ENCODE measurements at regions not wholly inside any gene's neighbourhood (a gene's known extent, or its start where the extent isn't known, plus 50 kb on each side); places are given as distances from the start of the nearest gene placed in this dataset.

DNA sequence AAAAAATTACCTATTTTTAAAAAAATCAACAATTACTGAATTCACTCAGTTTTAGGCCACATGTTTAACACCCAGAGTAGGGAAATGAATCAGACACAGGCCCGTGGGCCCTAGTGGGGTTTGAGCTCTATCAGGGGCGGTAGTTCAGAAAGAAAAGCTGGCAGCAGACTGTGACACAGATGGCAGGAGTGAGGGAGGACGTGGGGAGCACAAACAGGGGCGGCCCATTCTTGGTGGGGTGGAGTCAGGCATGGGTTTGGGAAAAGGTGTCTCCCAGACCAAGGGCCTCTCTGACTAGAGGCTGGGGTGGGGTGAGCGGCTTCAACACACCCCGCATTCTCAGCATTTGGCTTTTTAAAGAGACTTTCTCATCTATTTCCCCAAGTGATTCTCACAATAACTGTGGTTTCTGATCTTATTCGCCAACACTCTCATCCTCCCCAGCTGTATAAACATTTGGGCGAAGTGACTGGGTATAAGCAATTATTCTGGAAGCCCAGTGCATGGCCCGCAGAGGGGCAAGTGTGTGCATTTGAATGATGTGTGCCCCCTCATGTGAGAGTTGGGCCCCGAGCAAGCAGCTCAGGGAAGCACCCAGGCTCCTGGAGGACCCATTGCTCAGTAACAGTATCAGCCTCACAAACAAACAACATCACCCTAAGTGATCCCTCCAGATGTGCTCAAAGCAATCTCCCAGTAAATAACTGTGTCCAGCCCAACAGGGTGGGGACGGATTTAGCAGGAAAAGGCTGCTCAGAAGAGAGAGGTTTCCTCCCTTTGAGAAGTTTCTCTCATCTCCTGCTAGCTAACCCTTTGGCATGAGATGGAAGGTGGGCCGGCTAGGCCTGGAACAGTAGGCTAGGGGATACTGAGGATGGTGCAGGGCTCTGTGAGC, 437.6 kb upstream of the ZMIZ1 start (continued):
- TF ChIP-seq, protein P1, sequence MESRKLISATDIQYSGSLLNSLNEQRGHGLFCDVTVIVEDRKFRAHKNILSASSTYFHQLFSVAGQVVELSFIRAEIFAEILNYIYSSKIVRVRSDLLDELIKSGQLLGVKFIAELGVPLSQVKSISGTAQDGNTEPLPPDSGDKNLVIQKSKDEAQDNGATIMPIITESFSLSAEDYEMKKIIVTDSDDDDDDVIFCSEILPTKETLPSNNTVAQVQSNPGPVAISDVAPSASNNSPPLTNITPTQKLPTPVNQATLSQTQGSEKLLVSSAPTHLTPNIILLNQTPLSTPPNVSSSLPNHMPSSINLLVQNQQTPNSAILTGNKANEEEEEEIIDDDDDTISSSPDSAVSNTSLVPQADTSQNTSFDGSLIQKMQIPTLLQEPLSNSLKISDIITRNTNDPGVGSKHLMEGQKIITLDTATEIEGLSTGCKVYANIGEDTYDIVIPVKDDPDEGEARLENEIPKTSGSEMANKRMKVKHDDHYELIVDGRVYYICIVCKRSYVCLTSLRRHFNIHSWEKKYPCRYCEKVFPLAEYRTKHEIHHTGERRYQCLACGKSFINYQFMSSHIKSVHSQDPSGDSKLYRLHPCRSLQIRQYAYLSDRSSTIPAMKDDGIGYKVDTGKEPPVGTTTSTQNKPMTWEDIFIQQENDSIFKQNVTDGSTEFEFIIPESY (IDR thresholded peaks at IDR 0.05; ENCODE audit: extremely low read depth, insufficient replicate concordance, low read length), result no peak
- no peak for TF ChIP-seq POLR2A (IDR thresholded peaks at IDR 0.05; ENCODE audit: borderline replicate concordance, extremely low read depth, insufficient read depth, insufficient read length)
- no peak for TF ChIP-seq SRF (IDR thresholded peaks at IDR 0.05; ENCODE audit: low read depth)
- no peak for TF ChIP-seq ZNF274 (IDR thresholded peaks at IDR 0.05; ENCODE audit: low read depth, low read length)
- TF ChIP-seq TCF7L2 (IDR thresholded peaks at IDR 0.05; ENCODE audit: borderline replicate concordance, extremely low read depth, insufficient read depth, insufficient read length), result no peak

DNA sequence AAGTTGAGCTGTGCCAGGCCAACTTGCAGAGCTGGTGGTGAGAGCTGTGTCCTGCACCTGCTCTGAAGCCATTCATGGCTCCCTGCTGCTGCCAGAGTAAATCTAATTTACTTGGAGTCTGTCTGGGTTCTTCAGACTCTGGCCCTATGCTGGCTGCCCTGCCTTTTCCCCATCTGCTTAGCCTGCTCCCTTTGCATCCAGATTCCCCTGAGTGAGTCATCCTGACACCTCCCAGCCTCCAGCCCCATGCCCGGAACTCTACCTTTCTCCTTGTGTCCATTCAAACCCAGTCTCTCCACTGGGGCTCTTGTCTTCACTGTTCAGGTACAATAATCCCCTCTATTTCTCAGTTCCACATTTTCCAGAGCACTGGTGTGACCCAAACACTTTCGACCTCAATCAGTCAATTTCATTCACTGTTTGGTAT, 434.4 kb upstream of the ZMIZ1 start:
- peak; percentile 77 for ATAC-seq
- TF ChIP-seq, protein P1 (IDR thresholded peaks at IDR 0.05; ENCODE audit: extremely low read depth, insufficient replicate concordance, low read length), result no peak
- TF ChIP-seq YY1 (IDR thresholded peaks at IDR 0.05; ENCODE audit: extremely low read depth, insufficient replicate concordance, low read depth, low read length) (no peak), EZH2 (IDR thresholded peaks at IDR 0.05) (no peak), RAD21 (IDR thresholded peaks at IDR 0.05; ENCODE audit: low read depth) (no peak), FOSL1 (IDR thresholded peaks at IDR 0.05; ENCODE audit: low read depth) (no peak; the same call in 1 of the 2 replicates), SP1 (IDR thresholded peaks at IDR 0.05; ENCODE audit: low read depth) (no peak), CBX3 (IDR thresholded peaks at IDR 0.05; ENCODE audit: low read depth) (no peak), ZFX (IDR thresholded peaks at IDR 0.05) (no peak), ELF1 (IDR thresholded peaks at IDR 0.05; ENCODE audit: borderline replicate concordance, low read depth) (no peak), POLR2A (IDR thresholded peaks at IDR 0.05; ENCODE audit: borderline replicate concordance, extremely low read depth, insufficient read depth, insufficient read length) (no peak), TCF7L2 (IDR thresholded peaks at IDR 0.05; ENCODE audit: borderline replicate concordance, extremely low read depth, insufficient read depth, insufficient read length) (no peak), SRF (IDR thresholded peaks at IDR 0.05; ENCODE audit: low read depth) (no peak), JUND (IDR thresholded peaks at IDR 0.05) (no peak; the same call in 1 of the 2 replicates), EZH2phosphoT487 (IDR thresholded peaks at IDR 0.05; ENCODE audit: borderline replicate concordance) (no peak)
- TF ChIP-seq, protein P2, sequence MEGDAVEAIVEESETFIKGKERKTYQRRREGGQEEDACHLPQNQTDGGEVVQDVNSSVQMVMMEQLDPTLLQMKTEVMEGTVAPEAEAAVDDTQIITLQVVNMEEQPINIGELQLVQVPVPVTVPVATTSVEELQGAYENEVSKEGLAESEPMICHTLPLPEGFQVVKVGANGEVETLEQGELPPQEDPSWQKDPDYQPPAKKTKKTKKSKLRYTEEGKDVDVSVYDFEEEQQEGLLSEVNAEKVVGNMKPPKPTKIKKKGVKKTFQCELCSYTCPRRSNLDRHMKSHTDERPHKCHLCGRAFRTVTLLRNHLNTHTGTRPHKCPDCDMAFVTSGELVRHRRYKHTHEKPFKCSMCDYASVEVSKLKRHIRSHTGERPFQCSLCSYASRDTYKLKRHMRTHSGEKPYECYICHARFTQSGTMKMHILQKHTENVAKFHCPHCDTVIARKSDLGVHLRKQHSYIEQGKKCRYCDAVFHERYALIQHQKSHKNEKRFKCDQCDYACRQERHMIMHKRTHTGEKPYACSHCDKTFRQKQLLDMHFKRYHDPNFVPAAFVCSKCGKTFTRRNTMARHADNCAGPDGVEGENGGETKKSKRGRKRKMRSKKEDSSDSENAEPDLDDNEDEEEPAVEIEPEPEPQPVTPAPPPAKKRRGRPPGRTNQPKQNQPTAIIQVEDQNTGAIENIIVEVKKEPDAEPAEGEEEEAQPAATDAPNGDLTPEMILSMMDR (IDR thresholded peaks at IDR 0.05 in 2 of 3, conservative IDR thresholded peaks at IDR 0.05 in 1 of 3; ENCODE audit: borderline replicate concordance in 1 of 3, insufficient read depth in 1 of 3, low read depth in 2 of 3, low read length in 2 of 3), result no peak

More for the DNA sequence above, 434.4 kb upstream of the ZMIZ1 start:
- CTCF ChIA-PET, result interaction anchor here (1.1 kb wide), 1 partner anchor 23 kb away, joined by 3 read pairs; no protein-coding TSS in a partner anchor
- Histone ChIP-seq H3K27me3 (ENCODE audit: insufficient read depth, low read length) (peaks cover 6% of the 10 kb centered on the region; the same call in 1 of the 2 replicates), H3K9ac (ENCODE audit: low read length) (no peak overlapping the region), H3K27ac (ENCODE audit: low read depth, low read length) (no peak overlapping the region), H3K4me1 (ENCODE audit: control insufficient read depth in 1 of 2, insufficient read depth in 2 of 2, low read length in 2 of 2) (peaks cover 4 to 7% of the 10 kb centered on the region in 2 experiments; a peak in 2 of 4 replicates), H3K36me3 (ENCODE audit: control insufficient read depth in 1 of 2, insufficient read depth in 2 of 2, low read length in 2 of 2) (no peaks in the 10 kb centered on the region), H3K4me3 (replicated peaks in 1 of 2; ENCODE audit: low read depth in 1 of 2, low read length in 2 of 2) (no peak overlapping the region), H3K9me3 (ENCODE audit: control insufficient read depth in 1 of 2, insufficient read depth in 1 of 2, low read depth in 1 of 2, low read length in 2 of 2) (no peaks in the 10 kb centered on the region), H4K20me1 (ENCODE audit: insufficient read depth) (no peaks in the 10 kb centered on the region), H3K79me2 (ENCODE audit: insufficient read depth, low read length) (no peaks in the 10 kb centered on the region), H3K4me2 (ENCODE audit: low read length) (peak overlapping the region; percentile 12; the same call in 1 of the 2 replicates), H3K9me2 (ENCODE audit: insufficient read depth) (no peaks in the 10 kb centered on the region), H2AFZ (ENCODE audit: low read depth, low read length, poor library complexity, severe bottlenecking) (no peak overlapping the region)
- no peak for DNase-seq (ENCODE audit: low read depth, low spot score)
- BruUV-seq (replicated peaks), result no TSS peak
- POLR2A ChIA-PET, result no interaction called here
- RAD21 ChIA-PET (ENCODE audit: low non-redundant PET in 1 of 2, low total read pairs in 2 of 2, uncharacterized antibody in 2 of 2, unreplicated experiment in 2 of 2), result no interaction called here
- intact Hi-C loops (cut with micrococcal nuclease), result no loop called here

Data from HCT116 (cell line).